HepG2 (cell line): ENCODE measurements at regions not wholly inside any gene's neighbourhood (a gene's known extent, or its start where the extent isn't known, plus 50 kb on each side); places are given as distances from the start of the nearest gene placed in this dataset.

Source experiments
- ATAC-seq: fragments of 200-7000 bp; cut with Tn5 transposase; 3 replicates; pipeline ENCODE4 v1.9.1; 2020; ENCODE audit warnings: mild to moderate bottlenecking, moderate library complexity
- BruUV-seq: library from RNA; stranded (reverse); fragments of 400-500 nt; replicated peaks from 2 replicates; lab custom pipeline; 2021; lab: Mats Ljungman, UMichigan
- CTCF ChIA-PET: fragments of 300-600 bp; formaldehyde crosslinking; extraction: SDS; loops from one replicate; lab custom pipeline; 2021; ENCODE audit warnings: low total read pairs, inconsistent platforms, low intra/inter-chr PET ratio; lab: Yijun Ruan, JAX
- POLR2A ChIA-PET: fragments of 350-600 bp; sonication (Branson Sonifier 250); formaldehyde crosslinking; loops from one replicate; lab custom pipeline; 2020; ENCODE audit warnings: antibody characterized with exemption, inconsistent platforms; lab: Yijun Ruan, JAX
- DNase-seq: peaks from one replicate; pipeline ENCODE4 v3.0.0-alpha.2; 2015; ENCODE audit warnings: low spot score
- FAIRE-seq: peaks from 3 replicates; lab custom pipeline; 2011; peaks lifted over from hg19 to GRCh38; lab: Jason Lieb, UNC
- H2AFZ ChIP-seq: one replicate; pipeline ENCODE4 v1.6.1; 2011; ENCODE audit warnings: low read length, inconsistent platforms
- H3K27ac ChIP-seq: fragments of 300-600 bp; 3 replicates; pipeline ENCODE4 v1.8.0; 2011; ENCODE audit warnings: mixed run types, mild to moderate bottlenecking, mixed read lengths, low read length, inconsistent platforms; ENCODE audit not compliant: insufficient read depth; ENCODE audit errors: extremely low read length
- H3K27me3 ChIP-seq, 2 experiments: fragments of 200-600 bp in 1 of 2; 2 replicates in 1 of 2; 3 replicates in 1 of 2; pipeline versions ENCODE4 v1.6.0 to v1.8.0; 2011; ENCODE audit warnings: low read length in 2 of 2, mild to moderate bottlenecking in 2 of 2, moderate library complexity in 2 of 2, inconsistent platforms in 1 of 2; ENCODE audit not compliant: insufficient read depth in 2 of 2, control insufficient read depth in 1 of 2
- H3K36me3 ChIP-seq, 2 experiments: fragments of 200-600 bp in 1 of 2; replicated peaks in 1 of 2; 2 replicates in 1 of 2; 3 replicates in 1 of 2; pipeline versions ENCODE4 v1.5.1 to v1.8.0; 2011; ENCODE audit warnings: low read length in 2 of 2, inconsistent platforms in 1 of 2; ENCODE audit not compliant: insufficient read depth in 2 of 2, control insufficient read depth in 1 of 2
- H3K4me1 ChIP-seq: 2 replicates; pipeline ENCODE4 v1.5.1; 2012; ENCODE audit warnings: low read length, inconsistent platforms; ENCODE audit not compliant: insufficient read depth
- H3K4me2 ChIP-seq: 2 replicates; pipeline ENCODE4 v1.6.0; 2011; ENCODE audit warnings: low read depth, low read length, inconsistent platforms
- H3K4me3 ChIP-seq, 3 experiments: fragments of 200-600 bp in 1 of 3; sonication (generic), shearing (Covaris generic) in 1 of 3; replicated peaks in 1 of 3; 2 replicates each; pipeline ENCODE4 v1.5.1; 2011 to 2016; ENCODE audit warnings: low read length in 3 of 3, inconsistent platforms in 2 of 3, low read depth in 2 of 3, mild to moderate bottlenecking in 2 of 3, control low read depth in 1 of 3, mixed read lengths in 1 of 3; ENCODE audit not compliant: insufficient read depth in 1 of 3
- H3K79me2 ChIP-seq: one replicate; pipeline ENCODE4 v1.6.1; 2011; ENCODE audit warnings: low read length, inconsistent platforms; ENCODE audit not compliant: insufficient read depth
- H3K9ac ChIP-seq: 2 replicates; pipeline ENCODE4 v1.6.0; 2011; ENCODE audit warnings: mild to moderate bottlenecking, low read depth, low read length, inconsistent platforms; ENCODE audit not compliant: insufficient read depth
- H3K9me3 ChIP-seq: 2 replicates; pipeline ENCODE4 v1.5.1; 2012; ENCODE audit warnings: mild to moderate bottlenecking, low read length
- H4K20me1 ChIP-seq: 2 replicates; pipeline ENCODE4 v1.6.0; 2011; ENCODE audit warnings: inconsistent platforms, mild to moderate bottlenecking, low read length, moderate library complexity; ENCODE audit not compliant: insufficient read depth
- ZNF530 ChIP-seq: sonication (generic); formaldehyde crosslinking; IDR thresholded peaks from 2 replicates; pipeline ENCODE4 v1.5.0; 2020; ENCODE audit warnings: low read depth, mild to moderate bottlenecking, missing genetic modification reagents
- ZNF672 ChIP-seq: sonication (generic); formaldehyde crosslinking; IDR thresholded peaks from 2 replicates; pipeline ENCODE4 v1.8.1; 2022; ENCODE audit warnings: missing genetic modification reagents
- WGBS: methylation state at CpG from one replicate; pipeline ENCODE4 v1.1.6; 2017; ENCODE audit warnings: low lambda C conversion rate; 5-methylcytosine and 5-hydroxymethylcytosine counted together
- in situ Hi-C: cut with HindIII; loops from 2 replicates; pipeline ENCODE4 v1.10.0; 2017; ENCODE audit warnings: low pct_unique_long_range_greater_than_20kb; ENCODE audit not compliant: extremely low pct_ligation_motif_present
- intact Hi-C: fragments of 100-400 bp; cut with micrococcal nuclease; formaldehyde crosslinking; loops from one replicate; pipeline ENCODE4 v1.10.0; 2022; ENCODE audit not compliant: unreplicated experiment
- TF ChIP-seq, protein P1 (sequence below), 2 experiments: sonication (generic) in 1 of 2; formaldehyde crosslinking in 1 of 2; IDR thresholded peaks; 2 replicates each; pipeline versions ENCODE4 v1.5.1 to v1.6.1; 2011 to 2020; ENCODE audit warnings: borderline replicate concordance in 1 of 2, low read depth in 1 of 2, low read length in 1 of 2, mild to moderate bottlenecking in 1 of 2, missing genetic modification reagents in 1 of 2, moderate library complexity in 1 of 2
- TF ChIP-seq, protein P2 (sequence below): sonication (generic); formaldehyde crosslinking; IDR thresholded peaks from 2 replicates; pipeline ENCODE4 v1.4.0; 2020; ENCODE audit warnings: missing genetic modification reagents, mild to moderate bottlenecking, borderline replicate concordance

DNA sequence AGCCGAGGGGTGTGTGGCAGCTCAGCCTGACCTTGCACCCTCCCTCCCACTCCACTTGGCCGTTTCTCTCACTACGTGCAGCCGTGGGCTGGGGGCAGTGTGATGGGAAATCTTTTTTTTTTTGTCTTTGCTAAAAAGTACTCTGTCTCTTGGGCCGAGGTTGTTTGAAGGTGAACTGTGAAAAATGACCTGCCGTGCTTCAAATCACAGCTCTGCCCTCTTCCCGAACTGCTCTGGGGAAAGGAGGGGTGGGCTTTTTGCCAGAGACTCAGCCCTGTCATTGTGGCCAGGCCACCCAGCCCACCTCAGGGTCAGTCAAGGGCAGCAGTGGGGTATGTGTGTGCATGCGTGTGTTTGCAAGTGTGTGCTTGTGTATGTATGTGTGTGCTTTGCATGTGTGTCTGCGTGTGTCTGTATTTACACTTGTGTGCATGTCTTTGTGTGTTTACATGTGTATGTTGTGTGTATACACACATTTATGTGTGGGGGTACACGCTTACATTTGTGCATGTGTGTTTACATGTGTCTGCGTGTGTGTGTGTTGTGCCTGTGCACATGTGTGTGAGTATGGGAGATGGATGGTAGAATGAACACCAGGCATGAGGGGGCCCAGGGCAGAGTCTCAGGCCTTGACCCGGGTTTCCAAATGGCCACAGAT is 61.3 kb upstream of the HAAO start (continued):
- TF ChIP-seq ZNF672 = 0 out of 2 replicates have a peak, but pooled peaks have one; percentile 18

DNA sequence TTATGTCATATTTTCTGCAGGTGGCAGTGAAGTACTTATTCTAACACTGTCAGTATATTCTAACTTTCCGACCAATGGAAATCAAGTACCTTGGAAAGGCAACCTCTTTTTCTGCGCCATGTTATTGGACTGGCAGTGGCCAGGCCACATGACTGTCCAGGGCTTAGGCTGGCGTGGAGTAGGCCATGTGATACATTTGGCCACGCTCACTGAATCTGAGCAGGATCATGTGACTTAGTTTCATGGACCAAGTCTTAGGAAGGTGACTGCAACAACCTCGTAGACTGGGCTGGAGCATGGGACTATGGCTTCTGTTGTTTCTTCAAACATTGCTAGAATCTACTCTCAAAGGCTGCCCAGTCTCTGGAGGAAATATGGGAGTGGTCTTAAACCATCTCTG is 60.4 kb upstream of the HAAO start:
- Histone ChIP-seq H2AFZ (no peak overlapping the region), H4K20me1 (no peaks in the 10 kb centered on the region), H3K4me3 (no peak overlapping the region), H3K36me3 (no peaks in the 10 kb centered on the region), H3K4me2 (no peak overlapping the region)
- ATAC-seq (no peak), FAIRE-seq (no peak)
- BruUV-seq = no TSS peak
- WGBS = 88% methylated on average over 5 of the region's 5 CpGs
- in situ Hi-C loops = loop anchor here (10.0 kb wide), 2 partner anchors 172 to 632 kb away; no protein-coding TSS in a partner anchor
- POLR2A ChIA-PET = no interaction called here
- CTCF ChIA-PET = no interaction called here
- TF ChIP-seq, protein P1, sequence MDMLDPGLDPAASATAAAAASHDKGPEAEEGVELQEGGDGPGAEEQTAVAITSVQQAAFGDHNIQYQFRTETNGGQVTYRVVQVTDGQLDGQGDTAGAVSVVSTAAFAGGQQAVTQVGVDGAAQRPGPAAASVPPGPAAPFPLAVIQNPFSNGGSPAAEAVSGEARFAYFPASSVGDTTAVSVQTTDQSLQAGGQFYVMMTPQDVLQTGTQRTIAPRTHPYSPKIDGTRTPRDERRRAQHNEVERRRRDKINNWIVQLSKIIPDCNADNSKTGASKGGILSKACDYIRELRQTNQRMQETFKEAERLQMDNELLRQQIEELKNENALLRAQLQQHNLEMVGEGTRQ (IDR thresholded peaks at IDR 0.05; ENCODE audit: low read depth, low read length) = peak; percentile 23; the same call in 1 of the 2 replicates
- TF ChIP-seq, protein P1 (CRISPR knock-in tag; IDR thresholded peaks at IDR 0.05; ENCODE audit: borderline replicate concordance) = no peak
- no peak for TF ChIP-seq ZNF530 (CRISPR knock-in tag)
- TF ChIP-seq, protein P2, sequence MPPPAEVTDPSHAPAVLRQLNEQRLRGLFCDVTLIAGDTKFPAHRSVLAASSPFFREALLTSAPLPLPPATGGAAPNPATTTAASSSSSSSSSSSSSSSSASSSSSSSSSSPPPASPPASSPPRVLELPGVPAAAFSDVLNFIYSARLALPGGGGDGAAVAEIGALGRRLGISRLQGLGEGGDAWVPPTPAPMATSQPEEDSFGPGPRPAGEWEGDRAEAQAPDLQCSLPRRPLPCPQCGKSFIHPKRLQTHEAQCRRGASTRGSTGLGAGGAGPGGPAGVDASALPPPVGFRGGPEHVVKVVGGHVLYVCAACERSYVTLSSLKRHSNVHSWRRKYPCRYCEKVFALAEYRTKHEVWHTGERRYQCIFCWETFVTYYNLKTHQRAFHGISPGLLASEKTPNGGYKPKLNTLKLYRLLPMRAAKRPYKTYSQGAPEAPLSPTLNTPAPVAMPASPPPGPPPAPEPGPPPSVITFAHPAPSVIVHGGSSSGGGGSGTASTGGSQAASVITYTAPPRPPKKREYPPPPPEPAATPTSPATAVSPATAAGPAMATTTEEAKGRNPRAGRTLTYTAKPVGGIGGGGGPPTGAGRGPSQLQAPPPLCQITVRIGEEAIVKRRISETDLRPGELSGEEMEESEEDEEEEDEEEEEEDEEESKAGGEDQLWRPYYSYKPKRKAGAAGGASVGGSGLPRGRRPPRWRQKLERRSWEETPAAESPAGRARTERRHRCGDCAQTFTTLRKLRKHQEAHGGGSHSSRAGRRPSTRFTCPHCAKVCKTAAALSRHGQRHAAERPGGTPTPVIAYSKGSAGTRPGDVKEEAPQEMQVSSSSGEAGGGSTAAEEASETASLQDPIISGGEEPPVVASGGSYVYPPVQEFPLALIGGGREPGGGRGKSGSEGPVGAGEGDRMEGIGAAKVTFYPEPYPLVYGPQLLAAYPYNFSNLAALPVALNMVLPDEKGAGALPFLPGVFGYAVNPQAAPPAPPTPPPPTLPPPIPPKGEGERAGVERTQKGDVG (CRISPR knock-in tag) = 0 out of 2 replicates have a peak, but pooled peaks have one; percentile 11
- TF ChIP-seq, all 625 proteins: peak for 2
- Histone ChIP-seq H3K4me1 (peaks cover 66% of the 10 kb centered on the region), H3K27me3 (peaks cover 0 to 6% of the 10 kb centered on the region in 2 experiments; a peak in 1 of 5 replicates), H3K9me3 (no peaks in the 10 kb centered on the region), H3K27ac (no peak overlapping the region), H3K9ac (no peak overlapping the region), H3K79me2 (no peaks in the 10 kb centered on the region)
- intact Hi-C loops = loop anchor here (10.0 kb wide), 2 partner anchors 632 to 692 kb away; no protein-coding TSS in a partner anchor
- DNase-seq = no peak
